22Rv1 (cell line): ENCODE measurements at regions not wholly inside any gene's neighbourhood (a gene's known extent, or its start where the extent isn't known, plus 50 kb on each side); places are given as distances from the start of the nearest gene placed in this dataset.

Source experiments
- H3K27ac ChIP-seq: fragments of 450-650 bp; 2 replicates; pipeline ENCODE4 v1.5.1; 2017
- ZFX ChIP-seq: fragments of 450-650 bp; IDR thresholded peaks from 2 replicates; pipeline ENCODE4 v1.6.1; 2017; ENCODE audit warnings: antibody characterized with exemption, borderline replicate concordance
- TF ChIP-seq, protein P1 (sequence below): fragments of 450-650 bp; IDR thresholded peaks from 2 replicates; pipeline ENCODE4 v1.5.1; 2017; ENCODE audit warnings: mild to moderate bottlenecking

DNA sequence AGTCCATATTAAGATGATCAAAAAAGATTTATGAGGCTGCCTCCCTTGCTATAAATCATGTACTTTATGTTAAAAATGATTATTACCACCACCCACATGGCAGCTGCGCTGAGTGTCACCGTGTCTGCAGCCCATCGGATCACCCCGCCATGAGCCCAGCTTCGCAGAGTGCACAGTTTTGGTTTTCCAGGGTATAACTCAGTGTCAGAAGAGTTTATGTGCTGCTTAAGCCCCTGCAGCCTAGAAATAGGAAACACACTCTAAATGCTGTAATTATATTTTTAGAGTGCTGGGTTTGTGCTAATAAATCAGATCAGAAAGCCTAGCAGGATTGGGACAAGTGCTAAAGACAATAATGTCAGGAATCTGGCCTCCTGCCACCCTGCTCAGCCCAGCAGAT is 54.7 kb upstream of the ONECUT1 start:
- no peak for TF ChIP-seq ZFX
- TF ChIP-seq, protein P1, sequence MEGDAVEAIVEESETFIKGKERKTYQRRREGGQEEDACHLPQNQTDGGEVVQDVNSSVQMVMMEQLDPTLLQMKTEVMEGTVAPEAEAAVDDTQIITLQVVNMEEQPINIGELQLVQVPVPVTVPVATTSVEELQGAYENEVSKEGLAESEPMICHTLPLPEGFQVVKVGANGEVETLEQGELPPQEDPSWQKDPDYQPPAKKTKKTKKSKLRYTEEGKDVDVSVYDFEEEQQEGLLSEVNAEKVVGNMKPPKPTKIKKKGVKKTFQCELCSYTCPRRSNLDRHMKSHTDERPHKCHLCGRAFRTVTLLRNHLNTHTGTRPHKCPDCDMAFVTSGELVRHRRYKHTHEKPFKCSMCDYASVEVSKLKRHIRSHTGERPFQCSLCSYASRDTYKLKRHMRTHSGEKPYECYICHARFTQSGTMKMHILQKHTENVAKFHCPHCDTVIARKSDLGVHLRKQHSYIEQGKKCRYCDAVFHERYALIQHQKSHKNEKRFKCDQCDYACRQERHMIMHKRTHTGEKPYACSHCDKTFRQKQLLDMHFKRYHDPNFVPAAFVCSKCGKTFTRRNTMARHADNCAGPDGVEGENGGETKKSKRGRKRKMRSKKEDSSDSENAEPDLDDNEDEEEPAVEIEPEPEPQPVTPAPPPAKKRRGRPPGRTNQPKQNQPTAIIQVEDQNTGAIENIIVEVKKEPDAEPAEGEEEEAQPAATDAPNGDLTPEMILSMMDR: no peak
- no peak overlapping the region for H3K27ac ChIP-seq
